ENCODE measurements at regions not wholly inside any gene's neighbourhood (a gene's known extent, or its start where the extent isn't known, plus 50 kb on each side); places are given as distances from the start of the nearest gene placed in this dataset.

- peaks cover 47% of the 10 kb centered on the region for H3K4me1 ChIP-seq
- TF ChIP-seq, protein P1, sequence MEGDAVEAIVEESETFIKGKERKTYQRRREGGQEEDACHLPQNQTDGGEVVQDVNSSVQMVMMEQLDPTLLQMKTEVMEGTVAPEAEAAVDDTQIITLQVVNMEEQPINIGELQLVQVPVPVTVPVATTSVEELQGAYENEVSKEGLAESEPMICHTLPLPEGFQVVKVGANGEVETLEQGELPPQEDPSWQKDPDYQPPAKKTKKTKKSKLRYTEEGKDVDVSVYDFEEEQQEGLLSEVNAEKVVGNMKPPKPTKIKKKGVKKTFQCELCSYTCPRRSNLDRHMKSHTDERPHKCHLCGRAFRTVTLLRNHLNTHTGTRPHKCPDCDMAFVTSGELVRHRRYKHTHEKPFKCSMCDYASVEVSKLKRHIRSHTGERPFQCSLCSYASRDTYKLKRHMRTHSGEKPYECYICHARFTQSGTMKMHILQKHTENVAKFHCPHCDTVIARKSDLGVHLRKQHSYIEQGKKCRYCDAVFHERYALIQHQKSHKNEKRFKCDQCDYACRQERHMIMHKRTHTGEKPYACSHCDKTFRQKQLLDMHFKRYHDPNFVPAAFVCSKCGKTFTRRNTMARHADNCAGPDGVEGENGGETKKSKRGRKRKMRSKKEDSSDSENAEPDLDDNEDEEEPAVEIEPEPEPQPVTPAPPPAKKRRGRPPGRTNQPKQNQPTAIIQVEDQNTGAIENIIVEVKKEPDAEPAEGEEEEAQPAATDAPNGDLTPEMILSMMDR (IDR thresholded peaks at IDR 0.05; ENCODE audit: borderline replicate concordance), result peak; percentile 97
- H3K27me3 ChIP-seq (ENCODE audit: low read depth), result no peaks in the 10 kb centered on the region
- H3K4me3 ChIP-seq, result peak overlapping the region; percentile 54
- peaks cover 3% of the 10 kb centered on the region for H3K9me3 ChIP-seq (replicated peaks)
- peak overlapping the region; percentile 17 for H3K27ac ChIP-seq (replicated peaks)
- peak; percentile 87 for DNase-seq
- no peaks in the 10 kb centered on the region for H3K36me3 ChIP-seq
- intact Hi-C loops (cut with micrococcal nuclease), result loop anchor here (2.0 to 5.0 kb wide), 2 partner anchors 60 to 104 kb away; no protein-coding TSS in a partner anchor
Measured at GRCh38 chr1:181142096-181142958, 53.8 kb downstream of the IER5 start.

DNA sequence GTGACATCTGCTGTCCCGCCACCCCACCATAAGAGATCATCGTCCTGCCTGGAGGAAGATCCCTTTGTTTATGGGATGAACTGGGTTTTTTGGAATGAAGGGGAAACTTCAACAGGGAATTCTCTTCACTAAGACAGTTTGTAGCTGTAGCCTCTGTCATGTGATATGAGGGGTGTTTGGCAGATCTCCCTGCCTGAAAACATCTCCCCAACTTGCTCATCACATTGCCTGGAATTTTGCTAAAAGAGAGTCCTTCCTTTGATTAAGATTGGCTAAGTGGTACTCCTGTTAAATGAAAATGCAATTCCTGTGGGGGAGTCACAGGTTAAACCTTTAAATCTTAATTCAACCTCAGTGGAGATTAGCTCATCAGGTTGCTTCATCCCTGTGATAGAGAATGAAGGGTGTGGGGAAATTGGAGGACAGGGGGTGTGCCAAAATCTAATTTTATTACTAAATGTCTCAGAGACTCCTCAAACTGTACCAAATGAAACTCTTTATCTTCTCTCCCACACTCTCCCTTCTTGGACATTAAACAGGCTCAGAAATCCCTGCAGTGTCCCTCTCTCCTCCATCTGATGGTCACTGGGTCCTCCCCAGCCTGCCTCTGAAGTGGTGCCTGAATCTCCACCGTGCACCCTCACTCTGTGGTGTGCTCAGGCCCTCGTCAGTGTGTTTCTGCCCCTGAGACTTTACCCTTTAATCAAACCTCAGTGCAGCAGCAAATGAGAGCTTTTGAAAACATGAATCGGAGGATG is 54.8 kb downstream of the IER5 start:
- TF ChIP-seq, protein P1 (IDR thresholded peaks at IDR 0.05; ENCODE audit: borderline replicate concordance), result no peak
- H3K27ac ChIP-seq (replicated peaks), result no peak overlapping the region
- H3K27me3 ChIP-seq (ENCODE audit: low read depth), result no peaks in the 10 kb centered on the region
- H3K4me3 ChIP-seq, result no peak overlapping the region
- H3K9me3 ChIP-seq (replicated peaks), result peaks cover 3% of the 10 kb centered on the region
- intact Hi-C loops (cut with micrococcal nuclease), result loop anchor here (2.0 to 5.0 kb wide), 2 partner anchors 61 to 104 kb away; no protein-coding TSS in a partner anchor
- DNase-seq, result no peak
- peaks cover 47% of the 10 kb centered on the region for H3K4me1 ChIP-seq
- no peaks in the 10 kb centered on the region for H3K36me3 ChIP-seq

- intact Hi-C loops (cut with micrococcal nuclease), result loop anchor here (5.0 kb wide), 1 partner anchor 62 kb away; no protein-coding TSS in a partner anchor
- no peak for DNase-seq
- TF ChIP-seq, protein P1 (IDR thresholded peaks at IDR 0.05; ENCODE audit: borderline replicate concordance), result no peak
- no peaks in the 10 kb centered on the region for H3K36me3 ChIP-seq
- peaks cover 3% of the 10 kb centered on the region for H3K9me3 ChIP-seq (replicated peaks)
- H3K27ac ChIP-seq (replicated peaks), result no peak overlapping the region
- H3K27me3 ChIP-seq (ENCODE audit: low read depth), result no peaks in the 10 kb centered on the region
- no peak overlapping the region for H3K4me3 ChIP-seq
- peaks cover 52% of the 10 kb centered on the region for H3K4me1 ChIP-seq
Measured at GRCh38 chr1:181144238-181144637, 55.7 kb downstream of the IER5 start.

DNA sequence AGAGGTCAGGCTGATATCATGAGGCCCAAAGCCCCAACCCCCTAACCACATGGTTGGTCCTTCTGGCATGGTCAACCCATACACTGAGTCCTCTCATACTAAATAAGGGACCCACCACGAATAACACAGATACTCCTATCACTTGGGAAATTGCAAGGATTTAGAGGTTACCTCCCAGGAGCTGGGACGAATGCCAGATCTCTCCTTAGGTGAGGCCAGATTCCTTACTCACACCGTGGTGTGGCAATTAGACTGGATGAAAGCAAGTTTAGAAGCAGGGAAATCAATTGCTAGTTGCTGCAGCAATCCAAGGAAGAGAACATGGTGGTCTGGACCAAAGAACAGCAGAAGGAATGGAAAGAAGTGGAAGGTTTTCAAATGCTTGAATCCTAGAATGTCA is 60.1 kb downstream of the IER5 start:
- Histone ChIP-seq H3K27me3 (ENCODE audit: low read depth) (no peaks in the 10 kb centered on the region), H3K27ac (replicated peaks) (peak overlapping the region; percentile 97), H3K4me1 (peaks cover 52% of the 10 kb centered on the region), H3K36me3 (no peaks in the 10 kb centered on the region), H3K9me3 (replicated peaks) (peaks cover 3% of the 10 kb centered on the region), H3K4me3 (no peak overlapping the region)
- TF ChIP-seq, protein P1 (IDR thresholded peaks at IDR 0.05; ENCODE audit: borderline replicate concordance), result no peak
- intact Hi-C loops (cut with micrococcal nuclease), result no loop called here
- DNase-seq, result no peak

- Histone ChIP-seq H3K4me3 (no peak overlapping the region), H3K4me1 (peaks cover 59% of the 10 kb centered on the region), H3K27me3 (ENCODE audit: low read depth) (no peaks in the 10 kb centered on the region), H3K9me3 (replicated peaks) (peaks cover 3% of the 10 kb centered on the region), H3K27ac (replicated peaks) (peak overlapping the region; percentile 97), H3K36me3 (no peaks in the 10 kb centered on the region)
- TF ChIP-seq, protein P1 (IDR thresholded peaks at IDR 0.05; ENCODE audit: borderline replicate concordance), result no peak
- intact Hi-C loops (cut with micrococcal nuclease), result no loop called here
- DNase-seq, result no peak
Measured at GRCh38 chr1:181149326-181150125, 61.0 kb downstream of the IER5 start.
